ENCODE measurements at regions not wholly inside any gene's neighbourhood (a gene's known extent, or its start where the extent isn't known, plus 50 kb on each side); places are given as distances from the start of the nearest gene placed in this dataset.
"Not testable (repeated sequence)": the region's sequence is repeated elsewhere in the genome, so short reads cannot be mapped to it uniquely, and the experiment has no call there.

- in situ Hi-C loops (cut with HindIII; ENCODE audit: low sequenced_read_pairs), result no loop called here
Observed at GRCh38 chr6:19562468-19562867, 274.7 kb upstream of the ID4 start.

DNA sequence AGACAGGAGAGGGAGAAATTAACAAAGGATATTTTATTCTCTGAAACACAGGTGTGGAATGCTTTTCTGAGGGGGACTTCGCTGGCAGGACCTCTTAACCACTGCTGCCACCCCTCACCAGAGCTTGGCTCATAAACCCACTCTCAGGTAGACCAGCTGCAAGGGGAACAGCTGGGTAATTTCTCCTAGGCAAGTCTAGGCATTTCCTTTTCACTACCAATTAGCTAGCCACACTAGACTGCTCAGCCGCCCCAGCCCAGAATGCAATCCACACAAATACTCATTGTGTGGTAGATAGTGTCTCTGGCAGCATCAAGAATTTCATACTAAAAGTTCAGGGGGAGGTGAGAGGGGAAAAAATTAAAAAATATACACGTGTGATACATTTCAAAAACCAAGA is 267.6 kb upstream of the ID4 start:
- in situ Hi-C loops (cut with HindIII; ENCODE audit: low sequenced_read_pairs), result no loop called here

GRCh38 chr6:19571176-19571575 is 266.0 kb upstream of the ID4 start:
- in situ Hi-C loops (cut with HindIII; ENCODE audit: low sequenced_read_pairs), result no loop called here

- in situ Hi-C loops (cut with HindIII; ENCODE audit: low sequenced_read_pairs), result no loop called here
Observed at GRCh38 chr6:19578481-19578880, 258.7 kb upstream of the ID4 start.

DNA sequence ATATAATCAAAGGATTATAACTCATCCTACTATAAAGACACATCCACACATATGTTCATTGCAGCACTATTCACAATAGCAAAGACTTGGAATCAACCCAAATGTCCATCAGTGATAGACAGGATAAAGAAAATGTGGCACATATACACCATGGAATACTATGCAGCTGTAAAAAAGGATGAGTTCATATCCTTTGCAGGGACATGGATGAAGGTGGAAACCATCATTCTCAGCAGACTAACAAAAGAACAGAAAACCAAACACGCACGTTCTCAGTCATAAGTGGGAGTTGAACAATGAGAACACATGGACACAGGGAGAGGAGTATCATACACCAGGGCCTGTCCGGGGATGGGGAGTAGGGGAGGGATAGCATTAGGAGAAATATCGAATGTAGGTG is 253.0 kb upstream of the ID4 start:
- in situ Hi-C loops (cut with HindIII; ENCODE audit: low sequenced_read_pairs), result not testable (repeated sequence)

DNA sequence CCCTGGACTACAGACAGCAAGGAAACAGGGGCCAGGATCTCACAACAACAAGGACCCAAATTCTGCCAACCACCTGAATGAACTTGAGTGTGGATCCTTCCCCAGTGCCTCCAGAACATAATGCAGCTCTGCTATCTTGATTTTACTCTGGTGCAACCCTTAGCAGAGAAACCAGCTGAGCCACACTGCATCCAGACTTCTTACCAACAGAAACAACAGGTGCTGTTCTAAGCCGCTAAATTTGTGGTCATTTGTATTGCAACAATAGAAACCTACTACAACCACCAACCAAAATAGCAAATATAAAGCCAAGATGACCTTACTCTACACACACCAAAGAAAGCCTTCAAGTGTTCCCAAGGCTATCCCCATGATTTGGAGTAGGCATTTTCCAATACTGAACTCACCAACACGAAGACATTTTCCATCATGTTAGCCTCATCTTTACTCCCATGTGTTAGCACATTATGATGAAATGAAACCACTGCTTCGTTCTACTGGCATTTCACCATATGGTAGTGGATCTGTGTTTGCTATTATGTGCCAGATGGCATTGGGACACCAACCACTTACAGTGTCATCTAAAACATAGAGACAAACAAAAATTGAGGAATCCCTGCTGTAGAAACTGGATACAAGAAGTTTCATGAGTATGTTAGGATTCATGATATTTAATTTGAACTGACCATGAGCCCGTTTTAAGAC is 249.8 kb upstream of the ID4 start:
- in situ Hi-C loops (cut with HindIII; ENCODE audit: low sequenced_read_pairs), result no loop called here

DNA sequence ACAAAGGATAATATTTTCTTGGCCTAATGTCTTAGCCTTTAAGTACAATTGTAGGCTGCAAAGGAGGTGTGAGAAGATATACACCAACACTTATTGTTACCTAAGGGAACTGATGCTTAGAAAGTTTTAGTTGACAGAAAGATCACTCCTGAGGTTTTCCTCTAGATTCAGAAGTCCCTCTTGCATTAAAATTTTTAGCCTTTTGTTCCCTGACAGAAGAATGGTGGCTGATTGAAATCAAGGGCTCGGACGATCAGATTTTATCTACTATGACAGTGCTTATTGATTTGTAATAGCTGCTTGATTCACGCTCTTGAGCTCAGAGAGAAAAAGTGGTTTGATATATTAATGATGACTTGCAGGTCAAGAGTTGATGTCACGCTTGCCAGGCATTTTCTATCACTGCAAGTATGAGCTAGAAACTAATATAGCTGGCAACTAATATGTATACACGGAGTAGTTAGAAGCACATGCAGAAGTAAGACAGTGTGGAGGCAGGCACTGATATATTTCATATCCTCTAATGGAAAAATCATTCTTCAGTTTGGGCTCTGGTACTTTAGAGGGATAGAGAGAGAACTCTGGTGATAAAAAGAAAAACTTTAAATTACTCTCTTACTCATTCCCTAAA is 246.6 kb upstream of the ID4 start:
- in situ Hi-C loops (cut with HindIII; ENCODE audit: low sequenced_read_pairs), result no loop called here

DNA sequence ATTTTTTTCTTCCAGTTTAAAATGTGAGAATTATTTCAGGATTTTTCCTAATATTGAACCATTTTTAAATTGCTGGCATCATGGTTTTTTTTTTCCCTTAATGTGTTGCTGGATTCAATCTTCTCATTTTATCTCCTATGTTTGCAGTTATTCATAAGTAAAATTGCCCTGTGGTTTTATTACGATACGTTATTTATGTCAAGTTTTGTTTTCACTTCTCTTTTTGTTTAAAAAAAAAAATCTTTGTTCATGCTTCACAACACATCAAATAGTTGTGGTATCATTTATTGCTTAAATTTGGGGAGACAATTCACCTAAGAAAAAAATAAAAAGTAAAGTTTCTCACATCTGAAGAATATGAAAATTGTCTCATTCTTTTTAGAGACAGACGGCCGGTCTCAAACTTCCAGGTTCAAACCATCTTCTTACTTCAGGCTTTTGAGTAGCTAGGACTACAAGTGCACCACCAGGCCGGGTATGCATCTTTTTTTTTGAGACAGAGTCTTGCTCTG is 239.3 kb upstream of the ID4 start:
- in situ Hi-C loops (cut with HindIII; ENCODE audit: low sequenced_read_pairs), result no loop called here

DNA sequence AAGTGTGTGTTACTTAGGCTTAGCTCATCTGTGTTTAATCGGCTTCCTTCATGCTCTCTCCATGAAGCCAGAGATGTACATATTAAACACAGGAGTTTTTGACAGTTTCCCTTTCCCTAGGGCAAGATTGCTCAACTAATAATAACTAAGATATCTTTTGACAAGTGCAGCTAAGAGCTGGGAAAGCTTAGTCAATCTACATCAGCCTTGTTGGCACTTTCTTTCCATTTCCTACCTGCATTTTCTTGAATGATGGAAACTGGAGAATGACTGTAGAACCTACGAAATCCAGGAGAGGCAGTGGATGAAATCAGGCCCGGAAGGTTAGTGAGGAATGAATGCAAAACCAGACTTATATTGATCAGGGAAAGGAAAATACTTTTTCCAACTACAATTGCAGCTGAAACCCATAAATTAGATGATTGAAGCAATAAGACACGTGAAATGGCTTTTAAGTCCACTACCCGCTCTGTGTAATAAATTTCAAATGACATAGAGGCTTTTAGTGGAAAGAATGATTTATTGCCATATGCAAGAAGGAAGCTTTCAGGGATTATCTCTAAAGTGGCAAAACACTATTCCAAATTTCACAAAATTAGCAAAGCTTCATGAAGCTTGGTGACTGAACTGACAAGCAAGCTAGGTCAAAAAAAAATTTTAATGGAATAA is 237.2 kb upstream of the ID4 start:
- in situ Hi-C loops (cut with HindIII; ENCODE audit: low sequenced_read_pairs), result loop anchor here (10.0 kb wide), 1 partner anchor 775 kb away; no protein-coding TSS in a partner anchor

GRCh38 chr6:19602434-19603013 is 234.6 kb upstream of the ID4 start:
- in situ Hi-C loops (cut with HindIII; ENCODE audit: low sequenced_read_pairs), result loop anchor here (10.0 kb wide), 1 partner anchor 778 kb away; no protein-coding TSS in a partner anchor

DNA sequence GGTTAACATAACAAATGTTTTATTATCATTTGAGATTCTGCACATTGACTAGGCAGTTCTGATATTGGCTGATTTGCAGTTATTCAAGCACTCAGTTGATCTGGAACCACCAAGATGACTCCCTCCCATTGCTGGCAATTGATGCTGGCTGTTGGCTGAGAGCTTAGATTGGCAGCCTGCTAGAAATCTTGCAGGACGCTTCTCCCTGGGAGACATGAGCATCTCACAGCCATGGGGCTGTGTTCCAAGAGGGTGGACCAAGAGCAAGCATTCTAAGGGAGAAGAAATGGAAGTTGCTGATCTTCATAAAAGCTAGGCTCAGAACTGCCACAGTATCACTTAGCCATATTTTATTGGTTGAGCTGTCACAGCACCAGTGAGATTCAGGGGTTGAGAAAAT is 233.4 kb upstream of the ID4 start:
- in situ Hi-C loops (cut with HindIII; ENCODE audit: low sequenced_read_pairs), result loop anchor here (10.0 kb wide), 1 partner anchor 779 kb away; no protein-coding TSS in a partner anchor

GRCh38 chr6:19605624-19606023 is 231.5 kb upstream of the ID4 start:
- in situ Hi-C loops (cut with HindIII; ENCODE audit: low sequenced_read_pairs), result loop anchor here (10.0 kb wide), 1 partner anchor 781 kb away; no protein-coding TSS in a partner anchor

DNA sequence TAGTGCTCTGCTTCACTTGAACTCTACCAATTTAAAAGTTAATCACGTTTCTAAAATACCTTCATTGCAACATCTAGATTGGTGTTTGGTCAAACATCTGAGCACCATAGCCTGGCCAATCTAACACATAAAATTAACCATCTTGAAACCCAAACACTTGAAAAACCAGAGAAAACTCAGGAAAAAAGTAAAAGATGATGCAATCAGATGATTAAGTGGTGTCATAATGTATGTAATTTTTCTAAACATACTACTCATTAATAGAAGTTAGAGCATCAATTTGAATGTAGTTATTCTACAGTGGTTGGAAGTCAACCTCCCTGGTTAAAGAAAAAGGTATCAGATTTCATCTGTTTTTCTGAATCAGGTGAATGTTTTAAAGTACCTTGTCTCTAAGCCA is 228.6 kb upstream of the ID4 start:
- in situ Hi-C loops (cut with HindIII; ENCODE audit: low sequenced_read_pairs), result loop anchor here (10.0 kb wide), 1 partner anchor 784 kb away; no protein-coding TSS in a partner anchor

GRCh38 chr6:19609972-19610641 is 227.1 kb upstream of the ID4 start:
- in situ Hi-C loops (cut with HindIII; ENCODE audit: low sequenced_read_pairs), result loop anchor here (10.0 kb wide), 1 partner anchor 785 kb away; no protein-coding TSS in a partner anchor

DNA sequence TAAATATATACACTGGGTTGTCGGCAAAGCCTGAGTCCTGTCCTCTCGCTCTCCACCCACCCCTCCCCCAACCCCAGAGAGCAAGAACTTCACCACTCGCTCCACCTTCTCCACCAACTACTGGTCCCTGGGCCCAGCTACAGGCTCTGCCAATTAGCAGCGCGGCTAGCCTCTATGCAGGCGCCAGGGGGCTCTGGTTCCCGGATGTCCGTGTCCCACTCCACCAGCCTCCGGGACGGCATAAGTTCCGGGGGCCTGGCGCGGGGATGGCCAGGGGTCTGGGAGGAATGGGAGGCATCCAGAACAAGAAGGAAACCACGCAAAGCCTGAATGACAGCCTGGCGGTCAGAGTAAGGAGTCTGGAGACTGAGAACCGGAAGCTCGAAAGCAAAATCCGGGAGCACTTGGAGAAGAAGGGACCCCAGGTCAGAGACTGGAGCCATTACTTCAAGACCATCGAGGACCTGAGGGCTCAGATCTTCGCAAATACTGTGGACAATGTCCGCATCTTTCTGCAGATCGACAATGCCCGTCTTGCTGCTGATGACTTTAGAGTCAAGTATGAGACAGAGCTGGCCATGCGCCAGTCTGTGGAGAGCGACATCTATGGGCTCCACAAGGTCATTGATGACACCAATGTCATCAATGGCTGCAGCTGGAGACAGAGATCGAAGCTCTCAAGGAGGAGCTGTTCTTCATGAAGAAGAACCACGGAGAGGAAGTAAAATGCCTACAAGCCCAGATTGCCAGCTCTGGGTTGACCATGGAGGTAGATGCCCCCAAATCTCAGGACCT is 224.3 kb upstream of the ID4 start:
- in situ Hi-C loops (cut with HindIII; ENCODE audit: low sequenced_read_pairs), result not testable (repeated sequence)

- in situ Hi-C loops (cut with HindIII; ENCODE audit: low sequenced_read_pairs), result no loop called here
Observed at GRCh38 chr6:19613678-19614077, 223.5 kb upstream of the ID4 start.

GRCh38 chr6:19616022-19616421 is 221.1 kb upstream of the ID4 start:
- in situ Hi-C loops (cut with HindIII; ENCODE audit: low sequenced_read_pairs), result no loop called here

DNA sequence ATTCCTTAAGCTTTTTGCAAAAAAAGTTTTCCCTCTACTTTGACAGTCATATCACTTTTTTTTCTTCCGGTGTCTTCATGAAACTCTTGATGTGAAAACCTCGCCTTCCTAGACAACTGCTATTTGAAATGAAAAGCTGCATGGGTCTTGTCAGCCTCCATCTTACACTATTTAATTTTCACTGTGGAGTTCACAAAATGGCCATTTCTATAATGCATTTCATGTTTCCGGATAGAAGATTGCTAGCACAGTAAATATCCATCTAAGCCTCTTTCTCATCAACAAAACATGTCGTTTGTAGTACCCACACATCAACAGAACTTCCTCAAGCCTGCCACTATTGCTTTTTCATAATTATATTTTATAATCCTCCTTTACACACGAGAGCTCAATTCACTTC is 204.9 kb upstream of the ID4 start:
- in situ Hi-C loops (cut with HindIII; ENCODE audit: low sequenced_read_pairs), result no loop called here

DNA sequence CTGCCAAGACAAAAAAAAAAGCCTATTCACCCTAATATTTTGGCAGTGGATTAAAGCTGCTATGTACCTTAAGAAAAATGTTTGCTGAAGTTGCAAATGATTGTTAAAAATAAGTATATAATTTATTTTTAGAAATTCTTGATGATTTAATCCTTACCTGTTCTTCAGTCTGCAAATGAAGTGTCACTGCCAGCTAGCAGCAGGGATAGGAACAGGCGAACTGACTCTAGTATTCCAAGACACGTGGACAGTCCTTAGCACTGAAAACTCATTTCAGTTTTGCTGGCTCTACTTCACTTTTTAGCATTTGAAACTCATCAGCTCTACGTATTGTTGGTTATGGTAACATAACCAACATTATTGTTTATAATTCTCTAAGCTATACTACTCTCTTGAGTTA is 204.4 kb upstream of the ID4 start:
- in situ Hi-C loops (cut with HindIII; ENCODE audit: low sequenced_read_pairs), result no loop called here

GRCh38 chr6:19635728-19636127 is 201.4 kb upstream of the ID4 start:
- in situ Hi-C loops (cut with HindIII; ENCODE audit: low sequenced_read_pairs), result no loop called here
